Fibroblast of lung (primary cell): ENCODE measurements at regions not wholly inside any gene's neighbourhood (a gene's known extent, or its start where the extent isn't known, plus 50 kb on each side); places are given as distances from the start of the nearest gene placed in this dataset.
"Not testable (repeated sequence)": the region's sequence is repeated elsewhere in the genome, so short reads cannot be mapped to it uniquely, and the experiment has no call there.

Experiments used
- DNase-seq, 2 donors: peaks; one replicate each; pipeline versions ENCODE4 v3.0.0 to v3.0.0-alpha.2; 2010; ENCODE audit warnings: low read depth in 2 of 2
- H2AFZ ChIP-seq: 2 replicates; pipeline ENCODE4 v1.5.1; 2012; ENCODE audit warnings: low read length, control low read depth, inconsistent platforms
- H3K27ac ChIP-seq: 2 replicates; pipeline ENCODE4 v1.5.1; 2011; ENCODE audit warnings: low read length, control low read depth; ENCODE audit not compliant: insufficient read depth
- H3K27me3 ChIP-seq: 2 replicates; pipeline ENCODE4 v1.5.1; 2011; ENCODE audit warnings: mild to moderate bottlenecking, low read length; ENCODE audit not compliant: control insufficient read depth, insufficient read depth
- H3K36me3 ChIP-seq: 2 replicates; pipeline ENCODE4 v1.5.1; 2011; ENCODE audit warnings: low read length; ENCODE audit not compliant: control insufficient read depth, insufficient read depth
- H3K4me1 ChIP-seq: 2 replicates; pipeline ENCODE4 v1.5.1; 2011; ENCODE audit warnings: low read length; ENCODE audit not compliant: control insufficient read depth, insufficient read depth; ENCODE audit errors: extremely low read depth
- H3K4me2 ChIP-seq: 2 replicates; pipeline ENCODE4 v1.5.1; 2011; ENCODE audit warnings: low read length, control low read depth; ENCODE audit not compliant: insufficient read depth; ENCODE audit errors: extremely low read depth
- H3K4me3 ChIP-seq, 4 experiments: fragments of 200-600 bp in 1 of 4; sonication (generic) in 1 of 4; replicated peaks in 1 of 4; 2 replicates each; pipeline ENCODE4 v1.5.1; 2011 to 2016; ENCODE audit warnings: low read length in 4 of 4, low read depth in 3 of 4, mild to moderate bottlenecking in 3 of 4, control low read depth in 2 of 4, inconsistent platforms in 1 of 4, mixed read lengths in 1 of 4; ENCODE audit not compliant: insufficient read depth in 1 of 4; ENCODE audit errors: control extremely low read depth in 1 of 4
- H3K79me2 ChIP-seq: 2 replicates; pipeline ENCODE4 v1.5.1; 2012; ENCODE audit warnings: mild to moderate bottlenecking, low read length, inconsistent platforms; ENCODE audit not compliant: control insufficient read depth, insufficient read depth
- H3K9ac ChIP-seq: 2 replicates; pipeline ENCODE4 v1.5.1; 2011; ENCODE audit warnings: mild to moderate bottlenecking, low read length, control low read depth; ENCODE audit not compliant: insufficient read depth
- H3K9me3 ChIP-seq: 2 replicates; pipeline ENCODE4 v1.5.1; 2012; ENCODE audit warnings: low read depth, low read length; ENCODE audit not compliant: control insufficient read depth, insufficient read depth
- H4K20me1 ChIP-seq: 2 replicates; pipeline ENCODE4 v1.5.1; 2011; ENCODE audit warnings: low read length; ENCODE audit not compliant: control insufficient read depth, insufficient read depth; ENCODE audit errors: extremely low read depth
- EZH2 ChIP-seq: IDR thresholded peaks from 2 replicates; pipeline ENCODE4 v1.5.1; 2012; ENCODE audit warnings: low read length, control low read depth, mild to moderate bottlenecking; ENCODE audit errors: missing control alignments
- TF ChIP-seq, protein P1 (sequence below), 2 donors: IDR thresholded peaks in 1 of 2; conservative IDR thresholded peaks in 1 of 2; 1 replicate in 1 of 2; 2 replicates in 1 of 2; pipeline ENCODE4 v1.5.1; 2011 to 2012; ENCODE audit warnings: low read length in 2 of 2, control low read depth in 1 of 2, inconsistent platforms in 1 of 2, low read depth in 1 of 2, mild to moderate bottlenecking in 1 of 2

- Histone ChIP-seq H3K4me2 (no peak overlapping the region), H3K27ac (no peak overlapping the region), H3K4me3 (no peak overlapping the region), H3K9ac (no peak overlapping the region), H3K36me3 (no peaks in the 10 kb centered on the region), H3K9me3 (no peaks in the 10 kb centered on the region), H2AFZ (no peak overlapping the region), H3K4me1 (peaks cover 2% of the 10 kb centered on the region), H4K20me1 (no peaks in the 10 kb centered on the region), H3K79me2 (no peaks in the 10 kb centered on the region), H3K27me3 (no peaks in the 10 kb centered on the region)
- DNase-seq = peak in 1 of 2 donors; percentile 76
- no peak for TF ChIP-seq EZH2
- TF ChIP-seq, protein P1, sequence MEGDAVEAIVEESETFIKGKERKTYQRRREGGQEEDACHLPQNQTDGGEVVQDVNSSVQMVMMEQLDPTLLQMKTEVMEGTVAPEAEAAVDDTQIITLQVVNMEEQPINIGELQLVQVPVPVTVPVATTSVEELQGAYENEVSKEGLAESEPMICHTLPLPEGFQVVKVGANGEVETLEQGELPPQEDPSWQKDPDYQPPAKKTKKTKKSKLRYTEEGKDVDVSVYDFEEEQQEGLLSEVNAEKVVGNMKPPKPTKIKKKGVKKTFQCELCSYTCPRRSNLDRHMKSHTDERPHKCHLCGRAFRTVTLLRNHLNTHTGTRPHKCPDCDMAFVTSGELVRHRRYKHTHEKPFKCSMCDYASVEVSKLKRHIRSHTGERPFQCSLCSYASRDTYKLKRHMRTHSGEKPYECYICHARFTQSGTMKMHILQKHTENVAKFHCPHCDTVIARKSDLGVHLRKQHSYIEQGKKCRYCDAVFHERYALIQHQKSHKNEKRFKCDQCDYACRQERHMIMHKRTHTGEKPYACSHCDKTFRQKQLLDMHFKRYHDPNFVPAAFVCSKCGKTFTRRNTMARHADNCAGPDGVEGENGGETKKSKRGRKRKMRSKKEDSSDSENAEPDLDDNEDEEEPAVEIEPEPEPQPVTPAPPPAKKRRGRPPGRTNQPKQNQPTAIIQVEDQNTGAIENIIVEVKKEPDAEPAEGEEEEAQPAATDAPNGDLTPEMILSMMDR (conservative IDR thresholded peaks at IDR 0.05 in 1 of 2, IDR thresholded peaks at IDR 0.05 in 1 of 2; ENCODE audit: low read depth in 1 of 2, low read length in 2 of 2) = no peak
Observed at GRCh38 chr5:174794931-174795672, 70.7 kb downstream of the MSX2 start.

DNA sequence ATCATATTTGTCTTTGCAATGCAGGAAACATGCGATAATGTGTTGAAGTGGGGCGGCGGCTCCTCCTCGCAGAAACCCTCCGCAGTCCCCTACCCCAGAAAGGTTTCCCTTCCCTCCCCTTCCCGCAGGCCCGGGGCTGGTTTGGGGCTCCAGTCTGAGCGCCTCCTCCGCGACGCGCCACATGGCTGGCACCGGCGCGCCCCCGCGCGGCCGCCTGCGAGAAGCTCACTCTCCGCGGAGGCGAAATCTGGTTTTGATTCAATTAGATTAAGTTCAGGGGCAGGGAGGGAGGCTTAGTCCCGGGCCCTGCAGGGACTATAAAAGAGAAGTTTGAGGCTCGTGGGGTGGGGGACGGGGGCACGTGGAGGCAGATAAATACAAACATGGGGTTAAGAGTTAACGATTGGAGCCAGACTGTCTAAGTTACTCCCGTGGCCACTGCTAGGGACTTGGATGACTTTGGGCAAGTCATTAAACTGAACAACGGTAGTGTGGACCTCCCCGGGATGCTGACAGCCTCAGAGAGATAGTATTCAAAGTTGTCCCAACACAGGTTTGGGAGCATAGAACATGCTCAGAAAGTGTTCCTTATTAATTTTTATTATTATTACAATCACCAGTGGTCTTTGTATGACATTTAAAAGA is 69.4 kb downstream of the MSX2 start:
- H3K4me2 ChIP-seq = no peak overlapping the region
- DNase-seq = peak; percentile 47 to 64
- TF ChIP-seq, protein P1 (conservative IDR thresholded peaks at IDR 0.05 in 1 of 2, IDR thresholded peaks at IDR 0.05 in 1 of 2; ENCODE audit: low read depth in 1 of 2, low read length in 2 of 2) = peak; percentile 78 to 88
- TF ChIP-seq EZH2 = no peak

DNA sequence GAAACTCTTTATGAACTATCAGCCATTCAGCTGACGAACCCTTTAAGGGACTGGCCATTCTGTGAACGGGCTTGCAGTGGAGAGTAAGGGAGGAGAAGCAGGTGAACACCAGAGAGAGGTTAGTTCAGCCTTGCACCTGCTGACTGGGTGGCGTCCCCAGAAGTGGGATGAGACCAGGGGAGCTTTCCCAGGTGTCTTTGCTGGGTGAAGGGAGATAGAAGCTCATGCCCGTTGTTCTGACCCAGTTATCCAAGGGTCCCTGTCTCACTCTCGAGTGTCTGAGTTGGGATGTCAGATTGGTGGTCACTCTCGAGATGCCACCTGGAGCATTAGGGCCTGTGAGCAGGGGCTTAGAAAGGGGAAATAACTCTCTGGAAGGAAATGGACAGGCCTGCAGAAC is 68.7 kb downstream of the MSX2 start:
- H3K79me2 ChIP-seq = no peaks in the 10 kb centered on the region
- no peaks in the 10 kb centered on the region for H3K36me3 ChIP-seq
- no peak overlapping the region for H3K9ac ChIP-seq
- no peak overlapping the region for H3K4me3 ChIP-seq
- no peak overlapping the region for H3K4me2 ChIP-seq
- no peak for DNase-seq
- no peaks in the 10 kb centered on the region for H3K27me3 ChIP-seq
- H2AFZ ChIP-seq = no peak overlapping the region
- H3K4me1 ChIP-seq = no peaks in the 10 kb centered on the region
- TF ChIP-seq EZH2 = no peak
- TF ChIP-seq, protein P1 (conservative IDR thresholded peaks at IDR 0.05 in 1 of 2, IDR thresholded peaks at IDR 0.05 in 1 of 2; ENCODE audit: low read depth in 1 of 2, low read length in 2 of 2) = no peak
- H3K27ac ChIP-seq = no peak overlapping the region
- no peaks in the 10 kb centered on the region for H4K20me1 ChIP-seq
- no peaks in the 10 kb centered on the region for H3K9me3 ChIP-seq

More for the DNA sequence above, 69.4 kb downstream of the MSX2 start:
- no peaks in the 10 kb centered on the region for H3K79me2 ChIP-seq
- no peaks in the 10 kb centered on the region for H3K36me3 ChIP-seq
- H3K27me3 ChIP-seq = no peaks in the 10 kb centered on the region
- H3K27ac ChIP-seq = no peak overlapping the region
- H3K4me1 ChIP-seq = peaks cover under 1% of the 10 kb centered on the region
- no peaks in the 10 kb centered on the region for H4K20me1 ChIP-seq
- H3K4me3 ChIP-seq = no peak overlapping the region
- no peak overlapping the region for H3K9ac ChIP-seq
- no peak overlapping the region for H2AFZ ChIP-seq
- no peaks in the 10 kb centered on the region for H3K9me3 ChIP-seq

DNA sequence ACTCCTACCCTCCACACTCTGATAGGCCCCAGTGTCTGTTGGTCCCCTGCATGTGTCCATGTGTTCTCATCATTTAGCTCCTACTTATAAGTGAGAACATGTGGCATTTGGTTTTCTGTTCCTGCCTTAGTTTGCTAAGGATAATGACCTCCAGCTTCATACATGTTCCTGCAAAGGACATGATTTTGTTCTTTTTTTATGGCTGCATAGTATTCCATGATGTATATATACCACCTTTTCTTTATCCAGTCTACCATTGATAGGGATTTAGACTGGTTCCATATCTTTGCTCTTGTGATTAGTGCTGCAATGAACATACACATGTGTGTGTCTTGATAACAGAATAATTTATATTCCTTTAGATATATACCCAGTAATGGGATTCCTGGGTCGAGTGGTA is 67.9 kb downstream of the MSX2 start:
- not testable (repeated sequence) for H3K4me3 ChIP-seq, H3K4me2 ChIP-seq, H3K4me1 ChIP-seq, H3K27ac ChIP-seq, DNase-seq, H3K36me3 ChIP-seq, H4K20me1 ChIP-seq, H3K9ac ChIP-seq, H2AFZ ChIP-seq, H3K27me3 ChIP-seq, H3K9me3 ChIP-seq, H3K79me2 ChIP-seq
